DND-41 (cell line): ENCODE measurements at regions not wholly inside any gene's neighbourhood (a gene's known extent, or its start where the extent isn't known, plus 50 kb on each side); places are given as distances from the start of the nearest gene placed in this dataset.

Source experiments
- CTCF ChIP-seq: IDR thresholded peaks from 2 replicates; pipeline ENCODE4 v1.5.1; 2012; ENCODE audit warnings: borderline replicate concordance, low read length, moderate library complexity, mild to moderate bottlenecking; ENCODE audit not compliant: poor library complexity, severe bottlenecking; ENCODE audit errors: extremely low read depth
- EZH2 ChIP-seq: IDR thresholded peaks from 3 replicates; pipeline ENCODE4 v1.6.1; 2012; ENCODE audit warnings: borderline replicate concordance, low read depth, mild to moderate bottlenecking, moderate library complexity, low read length, inconsistent platforms; ENCODE audit not compliant: severe bottlenecking

DNA sequence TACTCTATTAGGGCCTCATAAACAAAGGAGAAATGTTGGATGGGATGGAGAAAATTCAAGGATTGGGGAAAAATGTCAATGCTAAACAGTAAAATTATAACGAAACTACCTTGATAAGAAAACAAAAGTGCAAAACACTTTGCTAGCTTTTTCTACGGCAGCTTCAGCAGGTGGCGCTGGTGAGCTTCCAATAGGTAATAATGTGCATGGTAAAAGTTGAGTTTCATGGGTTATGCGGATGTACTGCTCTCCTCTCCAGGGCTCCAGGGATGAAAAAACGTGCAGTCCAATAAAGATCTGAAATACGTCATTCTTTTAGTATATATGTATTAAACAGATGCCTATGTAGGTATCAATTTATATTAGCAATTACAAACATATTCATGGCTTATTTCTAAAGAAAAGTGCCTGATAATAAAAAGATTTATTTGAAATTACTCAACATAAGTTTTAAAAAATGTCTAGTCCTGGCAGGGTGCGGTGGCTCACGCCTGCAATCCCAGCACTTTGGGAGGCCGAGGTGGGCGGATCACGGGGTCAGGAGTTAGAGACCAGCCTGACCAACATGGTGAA, 239.6 kb downstream of the GRXCR1 start:
- TF ChIP-seq CTCF (peak; percentile 88), EZH2 (no peak)
